Body of pancreas (tissue), 4 donors: ENCODE measurements at regions not wholly inside any gene's neighbourhood (a gene's known extent, or its start where the extent isn't known, plus 50 kb on each side); places are given as distances from the start of the nearest gene placed in this dataset.

Source experiments
- ATAC-seq: fragments of 150-250 bp; one replicate; pipeline ENCODE4 v1.9.1; 2016
- DNase-seq, 4 donors: peaks; one replicate each; pipeline ENCODE4 v3.0.0-alpha.2; 2019
- H3K27ac ChIP-seq, 4 donors: fragments of 200-600 bp; sonication (generic); 1 replicate in 3 of 4; 2 replicates in 1 of 4; pipeline versions ENCODE4 v1.5.1 to v1.6.1; 2016 to 2019; ENCODE audit warnings: mild to moderate bottlenecking in 1 of 4, mixed read lengths in 1 of 4, moderate library complexity in 1 of 4
- H3K27me3 ChIP-seq, 2 donors: fragments of 200-600 bp; sonication (generic); one replicate each; pipeline ENCODE4 v1.6.0; 2016; ENCODE audit warnings: mild to moderate bottlenecking in 1 of 2
- H3K36me3 ChIP-seq, 2 donors: fragments of 200-600 bp; sonication (generic); replicated peaks in 1 of 2; 2 replicates each; pipeline ENCODE4 v1.5.1; 2016; ENCODE audit warnings: low read depth in 2 of 2; ENCODE audit not compliant: insufficient read depth in 1 of 2
- H3K4me1 ChIP-seq: fragments of 200-600 bp; sonication (generic); one replicate; pipeline ENCODE4 v1.6.0; 2016
- H3K4me3 ChIP-seq, 2 donors: fragments of 200-600 bp; sonication (generic); 1 replicate in 1 of 2; 2 replicates in 1 of 2; pipeline ENCODE4 v1.5.1; 2016 to 2019
- H3K9me3 ChIP-seq, 3 donors: fragments of 200-600 bp; sonication (generic); 1 replicate in 2 of 3; 2 replicates in 1 of 3; pipeline ENCODE4 v1.5.1; 2016
- POLR2A ChIP-seq, 3 donors: fragments of 450-650 bp; IDR thresholded peaks; one replicate each; pipeline ENCODE4 v1.6.1; 2016; ENCODE audit warnings: antibody characterized with exemption in 3 of 3, mild to moderate bottlenecking in 2 of 3
- WGBS, 2 donors: methylation state at CpG; one replicate each; pipeline ENCODE4 v1.1.5; 2017; 5-methylcytosine and 5-hydroxymethylcytosine counted together
- intact Hi-C: fragments of 100-400 bp; cut with DNase I; formaldehyde crosslinking; loops from one replicate; pipeline ENCODE4 v1.15.1; 2023
- TF ChIP-seq, protein P1 (sequence below), 7 experiments: fragments of 450-650 bp in 4 of 7; fragments of 200-600 bp in 3 of 7; sonication (generic) in 3 of 7; IDR thresholded peaks; one replicate each; pipeline ENCODE4 v1.5.1; 2016 to 2019; ENCODE audit warnings: antibody characterized with exemption in 7 of 7

GRCh38 chr4:107318078-107318477 is 282.0 kb upstream of the DKK2 start:
- DNase-seq (no peak), ATAC-seq (no peak)
- no peak overlapping the region for H3K4me3 ChIP-seq
- H3K9me3 ChIP-seq: no peaks in the 10 kb centered on the region
- WGBS, 2 donors: 0% methylated on average over 1 of the region's 1 CpG; no CpG with 5 or more reads in 1 of the 2 donors
- TF ChIP-seq POLR2A (IDR thresholded peaks at IDR 0.05): no peak
- TF ChIP-seq, protein P1, sequence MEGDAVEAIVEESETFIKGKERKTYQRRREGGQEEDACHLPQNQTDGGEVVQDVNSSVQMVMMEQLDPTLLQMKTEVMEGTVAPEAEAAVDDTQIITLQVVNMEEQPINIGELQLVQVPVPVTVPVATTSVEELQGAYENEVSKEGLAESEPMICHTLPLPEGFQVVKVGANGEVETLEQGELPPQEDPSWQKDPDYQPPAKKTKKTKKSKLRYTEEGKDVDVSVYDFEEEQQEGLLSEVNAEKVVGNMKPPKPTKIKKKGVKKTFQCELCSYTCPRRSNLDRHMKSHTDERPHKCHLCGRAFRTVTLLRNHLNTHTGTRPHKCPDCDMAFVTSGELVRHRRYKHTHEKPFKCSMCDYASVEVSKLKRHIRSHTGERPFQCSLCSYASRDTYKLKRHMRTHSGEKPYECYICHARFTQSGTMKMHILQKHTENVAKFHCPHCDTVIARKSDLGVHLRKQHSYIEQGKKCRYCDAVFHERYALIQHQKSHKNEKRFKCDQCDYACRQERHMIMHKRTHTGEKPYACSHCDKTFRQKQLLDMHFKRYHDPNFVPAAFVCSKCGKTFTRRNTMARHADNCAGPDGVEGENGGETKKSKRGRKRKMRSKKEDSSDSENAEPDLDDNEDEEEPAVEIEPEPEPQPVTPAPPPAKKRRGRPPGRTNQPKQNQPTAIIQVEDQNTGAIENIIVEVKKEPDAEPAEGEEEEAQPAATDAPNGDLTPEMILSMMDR (IDR thresholded peaks at IDR 0.05): no peak
- H3K36me3 ChIP-seq: no peaks in the 10 kb centered on the region
- no peak overlapping the region for H3K27ac ChIP-seq
- intact Hi-C loops: no loop called here
- H3K4me1 ChIP-seq: no peaks in the 10 kb centered on the region
- H3K27me3 ChIP-seq: no peaks in the 10 kb centered on the region

- no peaks in the 10 kb centered on the region for H3K4me1 ChIP-seq
- H3K27me3 ChIP-seq: no peaks in the 10 kb centered on the region
- H3K36me3 ChIP-seq: no peaks in the 10 kb centered on the region
- H3K4me3 ChIP-seq: no peak overlapping the region
- H3K27ac ChIP-seq: no peak overlapping the region
- intact Hi-C loops: no loop called here
- TF ChIP-seq, protein P1 (IDR thresholded peaks at IDR 0.05): no peak
- no peak for TF ChIP-seq POLR2A (IDR thresholded peaks at IDR 0.05)
- ATAC-seq: no peak
- no peaks in the 10 kb centered on the region for H3K9me3 ChIP-seq
- DNase-seq: no peak
These were observed 281.5 kb upstream of the DKK2 start for GRCh38 chr4:107317611-107318010.

GRCh38 chr4:107315584-107315983 is 279.5 kb upstream of the DKK2 start:
- ATAC-seq (no peak), DNase-seq (no peak)
- Histone ChIP-seq H3K36me3 (no peaks in the 10 kb centered on the region), H3K27me3 (no peaks in the 10 kb centered on the region), H3K9me3 (no peaks in the 10 kb centered on the region), H3K27ac (no peak overlapping the region), H3K4me3 (no peak overlapping the region), H3K4me1 (no peaks in the 10 kb centered on the region)
- TF ChIP-seq, protein P1 (IDR thresholded peaks at IDR 0.05): no peak
- TF ChIP-seq POLR2A (IDR thresholded peaks at IDR 0.05): no peak
- intact Hi-C loops: no loop called here

DNA sequence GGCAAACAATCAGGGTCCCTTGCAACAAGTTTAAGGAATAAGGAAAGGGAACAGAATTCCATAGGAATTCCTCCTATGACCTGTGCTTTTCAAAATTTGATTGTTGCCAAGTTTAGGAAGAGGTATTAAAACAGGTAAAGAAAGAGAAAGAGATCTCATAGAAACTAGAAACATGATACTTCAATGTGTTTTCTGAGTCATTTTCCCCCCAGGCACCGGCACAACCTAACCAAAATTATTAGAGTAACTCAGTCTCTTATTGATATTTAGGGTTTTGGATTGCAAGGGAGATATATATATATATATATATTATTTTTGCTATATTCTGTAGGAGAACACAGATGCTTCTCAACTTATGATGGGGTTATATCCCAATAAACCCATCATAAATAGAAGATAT is 278.0 kb upstream of the DKK2 start:
- TF ChIP-seq, protein P1 (IDR thresholded peaks at IDR 0.05): no peak
- no peak for TF ChIP-seq POLR2A (IDR thresholded peaks at IDR 0.05)
- Histone ChIP-seq H3K27me3 (no peaks in the 10 kb centered on the region), H3K4me3 (no peak overlapping the region), H3K36me3 (no peaks in the 10 kb centered on the region), H3K4me1 (no peaks in the 10 kb centered on the region), H3K27ac (no peak overlapping the region), H3K9me3 (no peaks in the 10 kb centered on the region)
- ATAC-seq (no peak), DNase-seq (no peak)
- intact Hi-C loops: no loop called here
- 92 to 94% methylated on average over 1 of the region's 1 CpG for WGBS, 2 donors

DNA sequence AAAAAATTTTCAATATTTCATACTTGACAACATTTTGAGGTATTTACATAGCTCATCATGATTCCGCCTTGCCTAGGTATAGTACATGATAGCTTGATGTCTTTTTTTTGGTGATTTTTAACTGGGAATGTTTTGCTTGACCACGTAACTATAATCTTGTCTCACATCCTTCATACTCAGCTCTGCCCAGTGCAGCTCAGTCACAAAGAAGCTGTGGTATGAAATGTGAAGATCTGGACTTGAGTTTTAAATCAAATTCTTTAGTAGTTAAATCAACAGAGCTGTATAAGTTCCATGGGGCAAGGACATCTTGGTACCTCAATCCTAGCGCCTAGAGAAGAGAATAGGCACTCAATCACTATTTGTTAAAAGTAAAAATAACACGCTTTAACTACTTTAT is 276.3 kb upstream of the DKK2 start:
- H3K36me3 ChIP-seq: no peaks in the 10 kb centered on the region
- no peak for TF ChIP-seq POLR2A (IDR thresholded peaks at IDR 0.05)
- TF ChIP-seq, protein P1 (IDR thresholded peaks at IDR 0.05): no peak
- H3K9me3 ChIP-seq: no peaks in the 10 kb centered on the region
- DNase-seq: no peak
- no peaks in the 10 kb centered on the region for H3K4me1 ChIP-seq
- no peak for ATAC-seq
- WGBS, 2 donors: 86 to 90% methylated on average over 4 of the region's 4 CpGs
- no peak overlapping the region for H3K27ac ChIP-seq
- H3K27me3 ChIP-seq: no peaks in the 10 kb centered on the region
- H3K4me3 ChIP-seq: no peak overlapping the region
- intact Hi-C loops: no loop called here
